ENCODE measurements at regions not wholly inside any gene's neighbourhood (a gene's known extent, or its start where the extent isn't known, plus 50 kb on each side); places are given as distances from the start of the nearest gene placed in this dataset.

DNA sequence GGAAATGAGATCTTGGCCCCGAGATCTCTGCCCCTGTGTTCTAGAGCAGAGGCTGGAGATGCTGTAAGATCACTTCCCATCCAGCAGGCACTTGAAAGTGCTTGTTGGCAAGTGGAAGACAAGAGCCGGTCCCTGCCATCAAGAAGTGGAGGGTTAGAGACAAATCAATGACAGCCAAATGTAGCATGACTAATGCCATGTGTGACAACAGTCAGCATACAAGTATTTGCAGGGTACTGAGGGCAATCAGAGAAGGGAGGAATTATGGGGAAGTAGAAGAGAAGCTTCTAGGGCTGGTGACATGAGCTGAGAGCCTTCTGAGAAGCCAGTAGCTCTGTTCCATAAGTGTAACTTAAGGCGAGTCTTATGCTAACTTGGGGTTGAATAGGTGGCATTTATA lies 58.6 kb downstream of the TMEM17 start:
- Histone ChIP-seq H3K27ac (no peak overlapping the region), H3K4me3 (ENCODE audit: low read depth, low read length) (no peak overlapping the region), H3K36me3 (replicated peaks) (no peaks in the 10 kb centered on the region), H3K27me3 (replicated peaks) (no peaks in the 10 kb centered on the region)
- TF ChIP-seq, protein P1, sequence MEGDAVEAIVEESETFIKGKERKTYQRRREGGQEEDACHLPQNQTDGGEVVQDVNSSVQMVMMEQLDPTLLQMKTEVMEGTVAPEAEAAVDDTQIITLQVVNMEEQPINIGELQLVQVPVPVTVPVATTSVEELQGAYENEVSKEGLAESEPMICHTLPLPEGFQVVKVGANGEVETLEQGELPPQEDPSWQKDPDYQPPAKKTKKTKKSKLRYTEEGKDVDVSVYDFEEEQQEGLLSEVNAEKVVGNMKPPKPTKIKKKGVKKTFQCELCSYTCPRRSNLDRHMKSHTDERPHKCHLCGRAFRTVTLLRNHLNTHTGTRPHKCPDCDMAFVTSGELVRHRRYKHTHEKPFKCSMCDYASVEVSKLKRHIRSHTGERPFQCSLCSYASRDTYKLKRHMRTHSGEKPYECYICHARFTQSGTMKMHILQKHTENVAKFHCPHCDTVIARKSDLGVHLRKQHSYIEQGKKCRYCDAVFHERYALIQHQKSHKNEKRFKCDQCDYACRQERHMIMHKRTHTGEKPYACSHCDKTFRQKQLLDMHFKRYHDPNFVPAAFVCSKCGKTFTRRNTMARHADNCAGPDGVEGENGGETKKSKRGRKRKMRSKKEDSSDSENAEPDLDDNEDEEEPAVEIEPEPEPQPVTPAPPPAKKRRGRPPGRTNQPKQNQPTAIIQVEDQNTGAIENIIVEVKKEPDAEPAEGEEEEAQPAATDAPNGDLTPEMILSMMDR (IDR thresholded peaks at IDR 0.05; ENCODE audit: low read depth, low read length, missing control alignments): no peak
- in situ Hi-C loops (cut with HindIII; ENCODE audit: low pct_ligation_motif_present, low sequenced_read_pairs): no loop called here
- no peak for DNase-seq

DNA sequence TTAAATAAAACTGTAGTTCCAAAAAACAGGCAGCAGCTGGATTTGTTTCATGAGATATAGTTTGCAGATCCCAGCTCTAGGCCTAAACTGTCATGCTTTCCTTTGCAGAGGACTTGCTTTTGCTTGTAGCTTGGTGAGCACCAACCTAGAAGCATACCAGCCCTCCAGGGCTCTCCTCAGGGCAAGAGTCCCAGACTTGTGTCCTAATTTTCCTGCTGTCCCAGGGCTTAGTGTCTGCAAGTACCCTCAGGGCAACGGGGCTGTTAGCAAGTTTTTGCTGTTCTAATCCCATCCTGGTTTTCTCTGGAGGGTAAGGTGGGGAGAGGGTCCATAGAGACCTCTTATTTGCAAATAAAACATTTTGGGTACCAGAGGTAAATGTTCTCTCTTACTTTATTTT lies 59.5 kb downstream of the TMEM17 start:
- Histone ChIP-seq H3K27me3 (replicated peaks) (no peaks in the 10 kb centered on the region), H3K27ac (no peak overlapping the region), H3K36me3 (replicated peaks) (no peaks in the 10 kb centered on the region), H3K4me3 (ENCODE audit: low read depth, low read length) (no peak overlapping the region)
- in situ Hi-C loops (cut with HindIII; ENCODE audit: low pct_ligation_motif_present, low sequenced_read_pairs): no loop called here
- no peak for DNase-seq
- TF ChIP-seq, protein P1 (IDR thresholded peaks at IDR 0.05; ENCODE audit: low read depth, low read length, missing control alignments): no peak

DNA sequence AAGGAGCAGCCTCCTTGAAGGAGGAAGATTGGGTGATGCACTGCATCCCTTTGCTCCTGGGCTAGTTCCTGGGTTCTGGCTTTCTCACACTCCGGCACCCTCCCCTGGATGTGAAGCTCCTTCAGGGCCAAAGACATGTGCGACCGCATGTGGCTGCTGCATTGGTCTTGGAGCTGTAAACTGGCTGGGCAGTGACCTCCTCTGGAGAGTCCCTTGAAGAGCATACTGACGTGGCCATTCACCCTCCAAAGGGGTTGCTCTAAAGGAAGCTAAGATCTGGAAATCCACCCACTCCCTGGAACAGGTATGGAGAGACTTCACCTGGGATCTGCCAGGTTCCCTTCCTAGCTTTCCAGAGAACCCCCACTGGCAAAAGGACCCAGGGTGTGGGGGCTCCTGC lies 62.1 kb downstream of the TMEM17 start:
- no peak overlapping the region for H3K27ac ChIP-seq
- in situ Hi-C loops (cut with HindIII; ENCODE audit: low pct_ligation_motif_present, low sequenced_read_pairs): no loop called here
- H3K4me3 ChIP-seq (ENCODE audit: low read depth, low read length): no peak overlapping the region
- no peak for DNase-seq
- TF ChIP-seq, protein P1 (IDR thresholded peaks at IDR 0.05; ENCODE audit: low read depth, low read length, missing control alignments): no peak
- no peaks in the 10 kb centered on the region for H3K36me3 ChIP-seq (replicated peaks)
- H3K27me3 ChIP-seq (replicated peaks): no peaks in the 10 kb centered on the region

DNA sequence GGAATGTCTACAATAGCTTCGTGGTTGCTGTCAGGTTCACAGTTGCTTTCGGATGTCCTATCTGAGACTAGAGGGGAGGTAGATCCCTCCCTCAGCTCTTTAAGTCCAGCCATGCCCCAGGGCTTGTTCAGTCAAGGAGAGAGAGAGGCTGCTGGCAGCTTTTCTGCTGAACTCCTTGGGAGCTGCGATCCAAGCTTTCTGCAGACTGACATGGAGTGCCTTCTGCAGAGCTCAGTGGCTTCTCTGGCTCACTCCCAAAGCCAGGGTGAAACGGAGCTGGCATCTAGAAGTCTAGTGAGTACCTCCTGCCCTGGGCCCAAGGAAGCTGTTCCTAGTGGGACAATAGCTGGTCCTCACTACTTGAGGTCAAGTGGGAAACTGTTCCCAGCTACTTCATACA lies 62.5 kb downstream of the TMEM17 start:
- in situ Hi-C loops (cut with HindIII; ENCODE audit: low pct_ligation_motif_present, low sequenced_read_pairs): no loop called here
- H3K27ac ChIP-seq: no peak overlapping the region
- no peak for DNase-seq
- H3K27me3 ChIP-seq (replicated peaks): no peaks in the 10 kb centered on the region
- TF ChIP-seq, protein P1 (IDR thresholded peaks at IDR 0.05; ENCODE audit: low read depth, low read length, missing control alignments): no peak
- H3K36me3 ChIP-seq (replicated peaks): no peaks in the 10 kb centered on the region
- H3K4me3 ChIP-seq (ENCODE audit: low read depth, low read length): no peak overlapping the region

DNA sequence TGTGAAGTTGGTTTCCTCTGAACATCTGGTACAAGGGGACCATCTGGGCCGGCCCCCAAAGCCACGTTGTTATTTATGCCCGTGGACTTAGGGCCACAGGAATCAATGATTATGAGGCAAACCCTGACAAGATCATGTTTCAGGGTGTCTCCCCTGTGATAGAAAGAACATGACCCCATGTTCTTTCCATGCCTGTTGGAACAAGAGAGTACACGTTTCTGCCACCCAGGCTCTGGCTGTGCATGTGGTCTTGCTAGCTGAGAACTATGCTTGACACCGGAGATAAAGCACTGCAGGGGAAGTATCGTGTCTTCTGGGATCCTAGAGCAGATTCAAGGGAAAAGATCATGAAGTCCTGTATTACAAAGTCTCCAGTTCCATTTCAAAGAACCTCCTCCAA lies 64.2 kb downstream of the TMEM17 start:
- Histone ChIP-seq H3K4me3 (ENCODE audit: low read depth, low read length) (no peak overlapping the region), H3K27ac (no peak overlapping the region), H3K36me3 (replicated peaks) (no peaks in the 10 kb centered on the region), H3K27me3 (replicated peaks) (no peaks in the 10 kb centered on the region)
- TF ChIP-seq, protein P1 (IDR thresholded peaks at IDR 0.05; ENCODE audit: low read depth, low read length, missing control alignments): no peak
- DNase-seq: no peak
- in situ Hi-C loops (cut with HindIII; ENCODE audit: low pct_ligation_motif_present, low sequenced_read_pairs): no loop called here

DNA sequence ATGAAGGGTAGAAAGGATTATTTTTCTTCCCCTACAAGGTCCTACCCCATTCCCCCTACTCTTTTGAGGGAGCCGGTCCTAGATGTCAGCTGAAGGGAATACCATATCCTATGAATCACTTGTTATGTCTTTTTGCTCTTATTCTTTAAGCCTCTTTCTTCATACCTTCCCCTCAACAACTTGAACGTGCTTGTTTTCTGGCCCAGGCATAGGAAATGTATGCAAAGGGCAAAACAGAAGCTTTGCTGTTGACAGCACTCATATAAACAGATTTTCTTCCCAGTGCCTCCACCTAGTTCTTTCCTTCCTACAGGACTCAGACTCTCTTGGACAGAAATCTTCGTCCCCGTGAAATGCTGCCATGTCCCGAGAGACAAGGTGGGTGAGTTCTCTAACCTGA lies 64.6 kb downstream of the TMEM17 start:
- Histone ChIP-seq H3K27ac (no peak overlapping the region), H3K36me3 (replicated peaks) (no peaks in the 10 kb centered on the region), H3K4me3 (ENCODE audit: low read depth, low read length) (no peak overlapping the region), H3K27me3 (replicated peaks) (no peaks in the 10 kb centered on the region)
- DNase-seq: no peak
- in situ Hi-C loops (cut with HindIII; ENCODE audit: low pct_ligation_motif_present, low sequenced_read_pairs): no loop called here
- TF ChIP-seq, protein P1 (IDR thresholded peaks at IDR 0.05; ENCODE audit: low read depth, low read length, missing control alignments): no peak

Data from brain microvascular endothelial cell (primary cell).